ENCODE measurements at regions not wholly inside any gene's neighbourhood (a gene's known extent, or its start where the extent isn't known, plus 50 kb on each side); places are given as distances from the start of the nearest gene placed in this dataset.
"Not testable (repeated sequence)": the region's sequence is repeated elsewhere in the genome, so short reads cannot be mapped to it uniquely, and the experiment has no call there.

DNA sequence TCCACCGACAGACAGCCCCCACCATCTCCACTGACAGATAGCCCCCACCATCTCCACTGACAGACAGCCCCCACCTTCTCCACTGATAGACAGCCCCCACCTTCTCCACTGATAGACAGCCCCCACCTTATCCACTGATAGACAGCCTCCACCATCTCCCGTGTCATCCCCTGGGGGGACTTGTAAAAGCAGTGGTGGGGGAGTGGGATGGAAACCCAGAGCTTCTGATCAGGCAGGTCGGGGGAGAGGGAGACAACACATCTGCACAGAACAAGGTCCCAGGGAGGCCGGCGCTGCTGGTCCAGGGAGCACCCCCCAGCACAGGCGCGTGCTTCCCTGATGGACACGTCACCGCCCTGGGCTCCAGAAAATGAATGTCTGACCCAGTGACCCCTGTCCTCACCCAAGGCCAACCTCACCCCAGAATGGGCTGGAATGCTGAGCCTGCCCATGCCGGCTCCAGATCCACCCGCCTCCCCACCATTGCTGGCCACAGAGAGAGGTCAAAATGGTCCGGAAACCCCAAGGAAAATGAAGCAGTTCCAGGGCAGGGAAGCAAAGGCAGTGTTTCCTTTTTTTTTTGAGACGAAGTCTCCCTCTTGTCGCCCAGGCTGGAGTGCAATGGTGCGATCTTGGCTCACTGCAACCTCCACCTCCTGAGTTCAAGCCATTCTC lies 91.6 kb upstream of the METTL9 start:
- peaks cover 44% of the 10 kb centered on the region for H3K4me1 ChIP-seq (ENCODE audit: low read depth, poor library complexity, severe bottlenecking)
- H3K27ac ChIP-seq; H3K4me2 ChIP-seq; H3K36me3 ChIP-seq (ENCODE audit: insufficient read depth); H3K27me3 ChIP-seq (ENCODE audit: insufficient read depth, low read depth); H3K4me3 ChIP-seq (IDR thresholded peaks at IDR 0.05; ENCODE audit: insufficient read depth, low read depth, low read length); H3K9ac ChIP-seq; H2AFZ ChIP-seq (ENCODE audit: low read depth): not testable (repeated sequence)
- H3K79me2 ChIP-seq (ENCODE audit: insufficient read depth, low read depth) = peaks cover 100% of the 10 kb centered on the region
- H4K20me1 ChIP-seq (ENCODE audit: insufficient read depth) = peaks cover 56% of the 10 kb centered on the region

- Histone ChIP-seq H3K4me1 (ENCODE audit: low read depth, poor library complexity, severe bottlenecking) (peaks cover 34% of the 10 kb centered on the region), H3K79me2 (ENCODE audit: insufficient read depth, low read depth) (peaks cover 100% of the 10 kb centered on the region), H4K20me1 (ENCODE audit: insufficient read depth) (peaks cover 61% of the 10 kb centered on the region)
- not testable (repeated sequence) for H2AFZ ChIP-seq (ENCODE audit: low read depth); H3K4me3 ChIP-seq (IDR thresholded peaks at IDR 0.05; ENCODE audit: insufficient read depth, low read depth, low read length); H3K9ac ChIP-seq; H3K27me3 ChIP-seq (ENCODE audit: insufficient read depth, low read depth); H3K36me3 ChIP-seq (ENCODE audit: insufficient read depth); H3K27ac ChIP-seq; H3K4me2 ChIP-seq
These were observed 90.5 kb upstream of the METTL9 start for GRCh38 chr16:21508661-21509436.

- not testable (repeated sequence) for H3K27me3 ChIP-seq (ENCODE audit: insufficient read depth, low read depth); H3K9ac ChIP-seq; H3K27ac ChIP-seq; H3K36me3 ChIP-seq (ENCODE audit: insufficient read depth); H2AFZ ChIP-seq (ENCODE audit: low read depth); H3K4me2 ChIP-seq; H3K4me3 ChIP-seq (IDR thresholded peaks at IDR 0.05; ENCODE audit: insufficient read depth, low read depth, low read length)
- Histone ChIP-seq H4K20me1 (ENCODE audit: insufficient read depth) (peaks cover 68% of the 10 kb centered on the region), H3K79me2 (ENCODE audit: insufficient read depth, low read depth) (peaks cover 100% of the 10 kb centered on the region), H3K4me1 (ENCODE audit: low read depth, poor library complexity, severe bottlenecking) (peaks cover 34% of the 10 kb centered on the region)
These were observed 89.8 kb upstream of the METTL9 start for GRCh38 chr16:21509437-21510086.

DNA sequence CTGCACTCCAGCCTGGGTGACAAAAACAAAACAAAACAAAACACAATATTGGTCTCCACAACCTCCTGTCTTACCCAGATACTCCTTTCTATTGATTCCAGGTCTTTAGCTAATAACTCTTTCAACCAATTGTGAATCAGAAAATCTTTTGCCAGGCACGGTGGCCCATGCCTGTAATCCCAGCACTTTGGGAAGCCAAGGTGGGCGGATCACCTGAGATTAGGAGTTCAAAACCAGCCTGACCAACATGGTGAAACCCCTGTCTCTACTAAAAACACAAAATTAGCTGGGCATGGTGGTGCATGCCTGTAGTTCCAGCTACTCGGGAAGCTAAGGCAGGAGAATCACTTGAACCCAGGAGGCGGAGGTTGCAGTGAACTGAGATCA lies 88.5 kb upstream of the METTL9 start:
- H3K4me1 ChIP-seq (ENCODE audit: low read depth, poor library complexity, severe bottlenecking) = peaks cover 42% of the 10 kb centered on the region
- not testable (repeated sequence) for H3K27ac ChIP-seq; H3K9ac ChIP-seq; H3K27me3 ChIP-seq (ENCODE audit: insufficient read depth, low read depth); H2AFZ ChIP-seq (ENCODE audit: low read depth); H3K4me2 ChIP-seq; H3K4me3 ChIP-seq (IDR thresholded peaks at IDR 0.05; ENCODE audit: insufficient read depth, low read depth, low read length)
- peaks cover 100% of the 10 kb centered on the region for H3K79me2 ChIP-seq (ENCODE audit: insufficient read depth, low read depth)
- H4K20me1 ChIP-seq (ENCODE audit: insufficient read depth) = peaks cover 81% of the 10 kb centered on the region
- H3K36me3 ChIP-seq (ENCODE audit: insufficient read depth) = peaks cover 14% of the 10 kb centered on the region; the same call in 1 of the 2 replicates

- H2AFZ ChIP-seq (ENCODE audit: low read depth); H3K4me3 ChIP-seq (IDR thresholded peaks at IDR 0.05; ENCODE audit: insufficient read depth, low read depth, low read length); H3K27me3 ChIP-seq (ENCODE audit: insufficient read depth, low read depth); H3K27ac ChIP-seq; H3K4me2 ChIP-seq; H3K9ac ChIP-seq: not testable (repeated sequence)
- Histone ChIP-seq H4K20me1 (ENCODE audit: insufficient read depth) (peaks cover 83% of the 10 kb centered on the region), H3K4me1 (ENCODE audit: low read depth, poor library complexity, severe bottlenecking) (peaks cover 46% of the 10 kb centered on the region), H3K36me3 (ENCODE audit: insufficient read depth) (peaks cover 20% of the 10 kb centered on the region; the same call in 1 of the 2 replicates), H3K79me2 (ENCODE audit: insufficient read depth, low read depth) (peaks cover 100% of the 10 kb centered on the region)
These were observed 87.8 kb upstream of the METTL9 start for GRCh38 chr16:21511315-21512210.

DNA sequence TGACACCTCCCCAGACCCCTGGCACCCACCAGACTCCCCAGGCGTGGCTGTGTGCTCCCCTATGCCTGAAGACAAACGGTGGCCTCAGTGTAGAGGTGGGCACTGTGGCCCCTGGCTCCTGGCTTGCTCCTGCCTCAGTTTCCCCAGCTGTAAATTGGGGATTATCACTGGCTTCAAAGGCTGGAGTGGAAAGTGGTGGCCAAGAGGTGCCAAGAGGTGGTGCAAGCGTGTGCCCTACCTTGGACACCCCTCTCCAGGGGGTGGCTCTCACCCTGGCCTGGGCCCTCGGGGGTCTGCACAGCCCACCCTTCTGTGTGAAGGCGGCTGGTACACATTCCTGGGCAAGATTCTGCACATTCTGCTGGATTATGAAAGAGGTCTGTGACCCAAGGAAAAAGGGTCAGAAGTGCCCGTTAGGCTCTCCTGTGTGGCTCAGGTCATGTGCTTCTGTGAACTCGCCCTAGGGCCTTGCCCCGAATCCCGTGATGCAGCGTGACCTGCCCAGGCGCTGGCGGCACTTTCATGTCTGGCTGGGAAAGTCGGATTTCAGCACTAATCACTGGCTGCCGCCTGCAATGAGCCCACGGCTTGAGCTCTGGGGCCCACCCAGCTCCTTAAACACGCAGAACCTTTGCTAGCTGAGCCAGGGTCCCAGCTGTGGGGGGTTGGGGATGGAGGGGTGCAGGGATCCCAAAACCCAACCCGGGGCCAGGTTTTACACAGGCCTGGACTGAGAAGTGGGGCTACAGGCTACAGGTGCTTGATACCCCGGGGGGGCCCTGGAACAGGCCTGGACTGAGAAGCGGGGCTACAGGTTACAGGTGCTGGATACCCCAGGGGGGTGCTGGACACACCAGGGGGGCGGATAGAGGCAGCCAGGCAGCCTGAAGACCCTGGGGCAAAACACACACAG lies 86.8 kb upstream of the METTL9 start:
- H3K79me2 ChIP-seq (ENCODE audit: insufficient read depth, low read depth) = peaks cover 100% of the 10 kb centered on the region
- H3K4me1 ChIP-seq (ENCODE audit: low read depth, poor library complexity, severe bottlenecking) = peaks cover 50% of the 10 kb centered on the region
- peaks cover 80% of the 10 kb centered on the region for H4K20me1 ChIP-seq (ENCODE audit: insufficient read depth)
- H3K36me3 ChIP-seq (ENCODE audit: insufficient read depth) = peaks cover 20% of the 10 kb centered on the region; the same call in 1 of the 2 replicates
- not testable (repeated sequence) for H3K4me3 ChIP-seq (IDR thresholded peaks at IDR 0.05; ENCODE audit: insufficient read depth, low read depth, low read length); H3K27ac ChIP-seq; H3K9ac ChIP-seq; H2AFZ ChIP-seq (ENCODE audit: low read depth); H3K27me3 ChIP-seq (ENCODE audit: insufficient read depth, low read depth); H3K4me2 ChIP-seq

DNA sequence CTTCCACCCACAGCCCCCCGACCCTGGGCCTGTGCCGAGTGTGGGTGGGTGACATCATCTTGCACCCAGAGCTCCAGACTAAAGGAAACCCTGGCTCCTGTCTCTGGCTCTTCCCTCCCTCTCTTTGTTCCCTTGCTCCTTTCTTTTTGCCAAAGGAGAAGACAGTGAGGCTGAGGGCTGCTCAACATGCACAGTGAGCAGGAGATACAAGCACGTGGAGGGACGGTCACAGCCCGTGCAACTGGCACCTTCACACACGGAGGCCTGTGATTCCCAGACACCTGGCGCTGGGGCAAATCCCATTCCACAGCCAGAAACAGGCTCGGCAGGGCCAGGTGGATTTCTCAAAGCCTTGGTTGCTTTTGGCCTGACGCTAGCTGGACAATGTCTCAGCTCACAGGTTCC lies 86.0 kb upstream of the METTL9 start:
- not testable (repeated sequence) for H3K4me3 ChIP-seq (IDR thresholded peaks at IDR 0.05; ENCODE audit: insufficient read depth, low read depth, low read length); H3K9ac ChIP-seq; H2AFZ ChIP-seq (ENCODE audit: low read depth); H3K4me2 ChIP-seq; H3K27ac ChIP-seq; H3K27me3 ChIP-seq (ENCODE audit: insufficient read depth, low read depth)
- peaks cover 20% of the 10 kb centered on the region; the same call in 1 of the 2 replicates for H3K36me3 ChIP-seq (ENCODE audit: insufficient read depth)
- H4K20me1 ChIP-seq (ENCODE audit: insufficient read depth) = peaks cover 77% of the 10 kb centered on the region
- H3K4me1 ChIP-seq (ENCODE audit: low read depth, poor library complexity, severe bottlenecking) = peaks cover 53% of the 10 kb centered on the region
- H3K79me2 ChIP-seq (ENCODE audit: insufficient read depth, low read depth) = peaks cover 99% of the 10 kb centered on the region

GRCh38 chr16:21513812-21514473 lies 85.4 kb upstream of the METTL9 start:
- not testable (repeated sequence) for H3K9ac ChIP-seq; H2AFZ ChIP-seq (ENCODE audit: low read depth); H3K4me2 ChIP-seq; H3K4me3 ChIP-seq (IDR thresholded peaks at IDR 0.05; ENCODE audit: insufficient read depth, low read depth, low read length); H3K27me3 ChIP-seq (ENCODE audit: insufficient read depth, low read depth); H3K27ac ChIP-seq
- Histone ChIP-seq H3K4me1 (ENCODE audit: low read depth, poor library complexity, severe bottlenecking) (peaks cover 47% of the 10 kb centered on the region), H4K20me1 (ENCODE audit: insufficient read depth) (peaks cover 71% of the 10 kb centered on the region), H3K36me3 (ENCODE audit: insufficient read depth) (peaks cover 20% of the 10 kb centered on the region; the same call in 1 of the 2 replicates), H3K79me2 (ENCODE audit: insufficient read depth, low read depth) (peaks cover 99% of the 10 kb centered on the region)
